ENCODE measurements at regions not wholly inside any gene's neighbourhood (a gene's known extent, or its start where the extent isn't known, plus 50 kb on each side); places are given as distances from the start of the nearest gene placed in this dataset.

DNA sequence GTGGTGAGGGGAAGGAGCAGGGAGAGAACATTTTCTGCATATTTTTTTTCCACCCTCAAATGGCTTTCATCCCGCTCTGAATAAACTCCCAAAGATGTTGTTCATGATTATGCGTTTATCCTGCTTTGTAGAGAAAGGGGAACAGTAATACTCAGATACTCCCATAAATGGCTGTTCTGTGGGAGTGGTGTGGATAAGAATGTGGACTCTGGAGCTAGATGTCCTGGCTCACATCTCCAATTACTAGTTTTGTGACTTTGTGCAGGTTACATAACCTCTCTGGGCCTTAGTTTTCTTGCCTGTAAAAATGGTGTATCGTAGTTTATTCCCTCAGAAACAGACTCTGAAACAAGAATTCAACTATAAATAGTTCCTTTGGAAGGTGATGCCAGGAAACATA, 395.4 kb upstream of the SUCLG2 start:
- POLR2A ChIA-PET, result no interaction called here
- CTCF ChIA-PET, result no interaction called here
- TF ChIP-seq, protein P1, sequence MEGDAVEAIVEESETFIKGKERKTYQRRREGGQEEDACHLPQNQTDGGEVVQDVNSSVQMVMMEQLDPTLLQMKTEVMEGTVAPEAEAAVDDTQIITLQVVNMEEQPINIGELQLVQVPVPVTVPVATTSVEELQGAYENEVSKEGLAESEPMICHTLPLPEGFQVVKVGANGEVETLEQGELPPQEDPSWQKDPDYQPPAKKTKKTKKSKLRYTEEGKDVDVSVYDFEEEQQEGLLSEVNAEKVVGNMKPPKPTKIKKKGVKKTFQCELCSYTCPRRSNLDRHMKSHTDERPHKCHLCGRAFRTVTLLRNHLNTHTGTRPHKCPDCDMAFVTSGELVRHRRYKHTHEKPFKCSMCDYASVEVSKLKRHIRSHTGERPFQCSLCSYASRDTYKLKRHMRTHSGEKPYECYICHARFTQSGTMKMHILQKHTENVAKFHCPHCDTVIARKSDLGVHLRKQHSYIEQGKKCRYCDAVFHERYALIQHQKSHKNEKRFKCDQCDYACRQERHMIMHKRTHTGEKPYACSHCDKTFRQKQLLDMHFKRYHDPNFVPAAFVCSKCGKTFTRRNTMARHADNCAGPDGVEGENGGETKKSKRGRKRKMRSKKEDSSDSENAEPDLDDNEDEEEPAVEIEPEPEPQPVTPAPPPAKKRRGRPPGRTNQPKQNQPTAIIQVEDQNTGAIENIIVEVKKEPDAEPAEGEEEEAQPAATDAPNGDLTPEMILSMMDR (IDR thresholded peaks at IDR 0.05; ENCODE audit: control extremely low read depth, extremely low read depth, low read depth, missing control alignments), result no peak
- no peak for DNase-seq (ENCODE audit: extremely low spot score)

- no peak for DNase-seq (ENCODE audit: extremely low spot score)
- ChIA-PET CTCF (no interaction called here), POLR2A (no interaction called here)
- TF ChIP-seq, protein P1 (IDR thresholded peaks at IDR 0.05; ENCODE audit: control extremely low read depth, extremely low read depth, low read depth, missing control alignments), result no peak
These were observed 391.6 kb upstream of the SUCLG2 start for GRCh38 chr3:68045976-68046375.

- no peak for DNase-seq (ENCODE audit: extremely low spot score)
- ChIA-PET CTCF (no interaction called here), POLR2A (no interaction called here)
- TF ChIP-seq, protein P1 (IDR thresholded peaks at IDR 0.05; ENCODE audit: control extremely low read depth, extremely low read depth, low read depth, missing control alignments), result no peak
These were observed 379.5 kb upstream of the SUCLG2 start for GRCh38 chr3:68033867-68034266.

DNA sequence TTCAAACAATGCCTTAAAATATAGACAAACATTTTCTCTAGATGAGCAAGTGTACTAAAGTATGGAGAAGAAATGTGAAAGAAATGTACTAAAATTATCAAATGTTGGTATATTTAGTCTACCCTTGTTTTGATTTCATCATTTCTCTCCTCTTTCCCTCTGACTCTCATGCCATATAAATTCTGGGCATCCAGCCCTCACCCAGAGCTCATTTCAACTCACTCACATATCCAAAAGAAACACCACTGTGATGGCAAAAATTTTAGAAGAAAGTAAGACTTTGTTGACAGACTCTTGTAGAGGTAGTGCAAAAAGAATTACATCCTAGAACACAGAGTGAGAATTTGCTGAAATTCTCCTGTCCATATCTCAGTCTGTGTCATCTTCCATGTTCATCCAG, 377.8 kb upstream of the SUCLG2 start:
- ChIA-PET CTCF (interaction anchor here (1.4 kb wide), 1 partner anchor 9 kb away, joined by 3 read pairs; no protein-coding TSS in a partner anchor), POLR2A (no interaction called here)
- TF ChIP-seq, protein P1 (IDR thresholded peaks at IDR 0.05; ENCODE audit: control extremely low read depth, extremely low read depth, low read depth, missing control alignments), result no peak
- DNase-seq (ENCODE audit: extremely low spot score), result no peak

DNA sequence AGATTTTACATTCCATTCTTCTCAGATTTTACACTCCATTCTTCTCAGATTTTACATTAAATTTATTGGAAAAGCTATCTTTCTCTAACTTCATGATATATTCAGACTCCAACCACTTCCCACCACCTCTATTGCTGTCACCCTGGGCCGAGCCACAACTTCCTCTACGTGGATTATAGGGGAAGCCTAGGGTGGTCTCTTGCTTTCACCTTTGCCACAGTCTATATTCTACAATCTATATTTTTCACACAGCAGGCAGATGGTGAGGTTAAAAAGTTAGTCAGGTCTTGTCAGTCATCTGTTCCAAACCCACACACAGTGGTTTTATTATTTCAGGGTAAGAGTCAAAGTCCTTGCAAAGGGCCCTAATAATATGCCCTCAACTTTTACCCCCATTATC, 370.8 kb upstream of the SUCLG2 start:
- CTCF ChIA-PET, result interaction anchor here (1.8 kb wide), 1 partner anchor 11 kb away, joined by 4 read pairs; no protein-coding TSS in a partner anchor

GRCh38 chr3:68019876-68020275, 365.5 kb upstream of the SUCLG2 start:
- POLR2A ChIA-PET, result no interaction called here
- no peak for DNase-seq (ENCODE audit: extremely low spot score)
- TF ChIP-seq, protein P1 (IDR thresholded peaks at IDR 0.05; ENCODE audit: control extremely low read depth, extremely low read depth, low read depth, missing control alignments), result no peak
- CTCF ChIA-PET, result no interaction called here

More for the DNA sequence above, 370.8 kb upstream of the SUCLG2 start:
- TF ChIP-seq, protein P1 (IDR thresholded peaks at IDR 0.05; ENCODE audit: control extremely low read depth, extremely low read depth, low read depth, missing control alignments), result no peak
- no peak for DNase-seq (ENCODE audit: extremely low spot score)
- POLR2A ChIA-PET, result no interaction called here

GRCh38 chr3:68018275-68018674, 363.9 kb upstream of the SUCLG2 start:
- DNase-seq (ENCODE audit: extremely low spot score), result no peak
- ChIA-PET CTCF (interaction anchor here (1.1 kb wide), 1 partner anchor 9 kb away, joined by 3 read pairs; no protein-coding TSS in a partner anchor), POLR2A (no interaction called here)
- TF ChIP-seq, protein P1 (IDR thresholded peaks at IDR 0.05; ENCODE audit: control extremely low read depth, extremely low read depth, low read depth, missing control alignments), result no peak
